Caco-2 (cell line): ENCODE measurements at regions not wholly inside any gene's neighbourhood (a gene's known extent, or its start where the extent isn't known, plus 50 kb on each side); places are given as distances from the start of the nearest gene placed in this dataset.

Experiments
- BruUV-seq: library from RNA; stranded (reverse); fragments of 400-500 nt; replicated peaks from 2 replicates; lab custom pipeline; 2021; lab: Mats Ljungman, UMichigan
- CTCF ChIA-PET: fragments of 300-600 bp; sonication (Branson Sonifier 250); formaldehyde crosslinking; loops from one replicate; lab custom pipeline; 2022; ENCODE audit warnings: antibody characterized with exemption; lab: Charles Lee
- POLR2A ChIA-PET: fragments of 300-600 bp; sonication (Branson Sonifier 250); formaldehyde crosslinking; loops from one replicate; lab custom pipeline; 2022; ENCODE audit warnings: antibody characterized with exemption; lab: Charles Lee
- DNase-seq, 2 experiments: peaks; one replicate each; pipeline versions ENCODE4 v3.0.0 to v3.0.0-alpha.2; 2020 to 2022
- H3K27me3 ChIP-seq: replicated peaks from 2 replicates; pipeline ENCODE4 v1.6.0; 2011; ENCODE audit warnings: low read length; ENCODE audit not compliant: control insufficient read depth, insufficient read depth
- H3K36me3 ChIP-seq: 2 replicates; pipeline ENCODE4 v1.5.1; 2011; ENCODE audit warnings: low read length; ENCODE audit not compliant: control insufficient read depth, insufficient read depth
- H3K4me1 ChIP-seq: fragments of 250-450 bp; sonication (Bioruptor Pico); 2 replicates; pipeline ENCODE4 v1.5.1; 2020; ENCODE audit warnings: mild to moderate bottlenecking
- H3K4me3 ChIP-seq: 2 replicates; pipeline ENCODE4 v1.5.1; 2011; ENCODE audit warnings: low read depth, mild to moderate bottlenecking, control low read depth, low read length
- H3K9me3 ChIP-seq: fragments of 250-450 bp; sonication (Bioruptor Pico); 2 replicates; pipeline ENCODE4 v1.5.1; 2020; ENCODE audit warnings: mild to moderate bottlenecking, moderate library complexity
- H3K27ac Mint-ChIP-seq: one replicate; pipeline ENCODE4 v1.8.0; 2022; ENCODE audit warnings: mixed read lengths; ENCODE audit not compliant: unreplicated experiment
- H3K27me3 Mint-ChIP-seq: one replicate; pipeline ENCODE4 v1.8.0; 2022; ENCODE audit warnings: mixed read lengths; ENCODE audit not compliant: insufficient read depth, unreplicated experiment
- H3K36me3 Mint-ChIP-seq: one replicate; pipeline ENCODE4 v1.8.0; 2022; ENCODE audit warnings: mild to moderate bottlenecking, mixed read lengths; ENCODE audit not compliant: insufficient read depth, unreplicated experiment
- H3K4me1 Mint-ChIP-seq: one replicate; pipeline ENCODE4 v1.8.0; 2022; ENCODE audit warnings: low read depth, mixed read lengths; ENCODE audit not compliant: unreplicated experiment
- H3K4me3 Mint-ChIP-seq: one replicate; pipeline ENCODE4 v1.8.0; 2022; ENCODE audit warnings: mild to moderate bottlenecking, moderate library complexity, mixed read lengths; ENCODE audit not compliant: unreplicated experiment
- H3K9me3 Mint-ChIP-seq: one replicate; pipeline ENCODE4 v1.8.0; 2022; ENCODE audit warnings: mixed read lengths; ENCODE audit not compliant: unreplicated experiment
- intact Hi-C: fragments of 100-400 bp; cut with micrococcal nuclease; formaldehyde crosslinking; loops from one replicate; pipeline ENCODE4 v1.10.0; 2022; ENCODE audit not compliant: unreplicated experiment
- TF ChIP-seq, protein P1 (sequence below), 2 experiments: fragments of 200-600 bp in 1 of 2; IDR thresholded peaks; 1 replicate in 1 of 2; 2 replicates in 1 of 2; pipeline versions ENCODE4 v1.5.1 to v1.8.0; 2011 to 2022; ENCODE audit warnings: antibody characterized with exemption in 1 of 2, control low read depth in 1 of 2, inconsistent platforms in 1 of 2, low read depth in 1 of 2, low read length in 1 of 2, mild to moderate bottlenecking in 1 of 2, moderate library complexity in 1 of 2; ENCODE audit not compliant: insufficient read depth in 1 of 2, severe bottlenecking in 1 of 2, unreplicated experiment in 1 of 2

DNA sequence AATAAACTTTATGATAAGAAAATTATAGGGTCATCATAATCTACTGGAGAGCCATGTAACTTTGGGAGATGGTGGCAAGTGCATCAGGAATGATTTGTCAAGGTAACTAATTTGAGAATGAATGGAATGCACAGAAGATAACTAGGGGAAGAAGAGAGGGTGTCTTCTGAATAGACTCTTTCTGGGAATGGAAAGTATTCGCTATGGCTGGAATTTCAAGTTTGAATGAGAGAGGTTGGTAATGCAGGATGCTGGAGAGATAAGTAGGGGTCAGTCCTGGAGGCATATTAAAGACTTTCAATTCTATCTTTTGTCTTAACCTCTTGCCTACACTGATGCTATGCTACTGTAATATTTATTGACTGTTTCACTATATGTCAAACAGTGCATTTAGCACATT lies 714.2 kb downstream of the CETN3 start:
- TF ChIP-seq, protein P1, sequence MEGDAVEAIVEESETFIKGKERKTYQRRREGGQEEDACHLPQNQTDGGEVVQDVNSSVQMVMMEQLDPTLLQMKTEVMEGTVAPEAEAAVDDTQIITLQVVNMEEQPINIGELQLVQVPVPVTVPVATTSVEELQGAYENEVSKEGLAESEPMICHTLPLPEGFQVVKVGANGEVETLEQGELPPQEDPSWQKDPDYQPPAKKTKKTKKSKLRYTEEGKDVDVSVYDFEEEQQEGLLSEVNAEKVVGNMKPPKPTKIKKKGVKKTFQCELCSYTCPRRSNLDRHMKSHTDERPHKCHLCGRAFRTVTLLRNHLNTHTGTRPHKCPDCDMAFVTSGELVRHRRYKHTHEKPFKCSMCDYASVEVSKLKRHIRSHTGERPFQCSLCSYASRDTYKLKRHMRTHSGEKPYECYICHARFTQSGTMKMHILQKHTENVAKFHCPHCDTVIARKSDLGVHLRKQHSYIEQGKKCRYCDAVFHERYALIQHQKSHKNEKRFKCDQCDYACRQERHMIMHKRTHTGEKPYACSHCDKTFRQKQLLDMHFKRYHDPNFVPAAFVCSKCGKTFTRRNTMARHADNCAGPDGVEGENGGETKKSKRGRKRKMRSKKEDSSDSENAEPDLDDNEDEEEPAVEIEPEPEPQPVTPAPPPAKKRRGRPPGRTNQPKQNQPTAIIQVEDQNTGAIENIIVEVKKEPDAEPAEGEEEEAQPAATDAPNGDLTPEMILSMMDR (IDR thresholded peaks at IDR 0.05; ENCODE audit: insufficient read depth in 1 of 2, low read depth in 1 of 2, low read length in 1 of 2, severe bottlenecking in 1 of 2, unreplicated experiment in 1 of 2): no peak
- no peaks in the 10 kb centered on the region for H3K27me3 Mint-ChIP-seq
- H3K36me3 Mint-ChIP-seq: no peaks in the 10 kb centered on the region
- Histone ChIP-seq H3K36me3 (no peaks in the 10 kb centered on the region), H3K4me1 (no peaks in the 10 kb centered on the region), H3K9me3 (no peaks in the 10 kb centered on the region), H3K27me3 (no peaks in the 10 kb centered on the region), H3K4me3 (no peak overlapping the region)
- no TSS peak for BruUV-seq
- H3K4me1 Mint-ChIP-seq: peaks cover 7% of the 10 kb centered on the region
- no peak overlapping the region for H3K27ac Mint-ChIP-seq
- H3K4me3 Mint-ChIP-seq: no peak overlapping the region
- CTCF ChIA-PET: no interaction called here
- POLR2A ChIA-PET: no interaction called here
- intact Hi-C loops: no loop called here
- H3K9me3 Mint-ChIP-seq: no peaks in the 10 kb centered on the region
- DNase-seq: no peak

DNA sequence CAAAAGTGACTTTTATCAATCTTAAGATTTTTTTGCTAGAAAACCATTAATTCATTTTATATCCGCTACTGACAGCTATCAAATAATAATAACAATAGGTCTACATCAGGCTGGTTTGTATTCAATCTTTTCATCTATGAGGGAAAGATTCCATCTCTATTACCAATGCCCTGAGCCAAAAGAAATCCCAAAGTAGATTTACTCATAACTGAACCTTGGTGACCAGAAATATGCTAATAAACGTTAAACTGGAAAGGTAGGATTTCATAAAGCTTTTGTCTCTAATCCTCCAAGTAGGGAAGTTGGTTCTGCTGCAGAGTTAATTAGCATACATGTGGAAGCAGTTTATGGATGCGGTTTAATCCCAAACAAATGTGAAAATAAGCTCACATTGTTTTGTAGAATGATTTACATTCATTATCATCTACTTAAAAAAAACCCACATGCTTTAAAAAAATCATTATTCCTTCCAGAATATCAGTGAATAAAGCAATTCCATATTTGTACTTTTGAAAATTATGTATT lies 715.5 kb downstream of the CETN3 start:
- Mint-ChIP-seq H3K4me3 (no peak overlapping the region), H3K27me3 (peaks cover 2% of the 10 kb centered on the region), H3K27ac (no peak overlapping the region), H3K9me3 (no peaks in the 10 kb centered on the region), H3K36me3 (no peaks in the 10 kb centered on the region), H3K4me1 (peaks cover 7% of the 10 kb centered on the region)
- intact Hi-C loops: no loop called here
- H3K9me3 ChIP-seq: no peaks in the 10 kb centered on the region
- no peak for DNase-seq
- H3K27me3 ChIP-seq: no peaks in the 10 kb centered on the region
- no peak overlapping the region for H3K4me3 ChIP-seq
- BruUV-seq: no TSS peak
- TF ChIP-seq, protein P1 (IDR thresholded peaks at IDR 0.05; ENCODE audit: insufficient read depth in 1 of 2, low read depth in 1 of 2, low read length in 1 of 2, severe bottlenecking in 1 of 2, unreplicated experiment in 1 of 2): no peak
- ChIA-PET POLR2A (no interaction called here), CTCF (no interaction called here)
- no peaks in the 10 kb centered on the region for H3K36me3 ChIP-seq
- no peaks in the 10 kb centered on the region for H3K4me1 ChIP-seq

DNA sequence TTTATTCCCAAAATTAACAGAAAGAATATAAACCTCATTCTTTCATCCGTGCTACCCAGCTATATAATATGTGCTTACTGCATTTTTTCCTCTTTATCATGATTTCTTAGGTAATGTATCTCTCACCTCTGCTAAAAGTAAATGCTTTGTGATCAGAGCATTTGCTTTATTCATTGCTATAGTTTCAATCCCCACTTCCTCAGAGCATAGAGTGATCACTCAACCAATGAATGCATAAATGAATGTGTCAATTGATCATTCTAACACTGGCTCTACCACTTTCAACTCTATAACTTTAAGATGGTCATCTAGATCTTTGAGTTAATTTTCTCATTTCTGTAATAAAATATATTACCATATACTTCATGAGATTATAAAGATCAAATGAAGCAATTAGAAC lies 719.2 kb downstream of the CETN3 start:
- no peaks in the 10 kb centered on the region for H3K4me1 ChIP-seq
- H3K36me3 ChIP-seq: no peaks in the 10 kb centered on the region
- Mint-ChIP-seq H3K4me1 (peaks cover 4% of the 10 kb centered on the region), H3K4me3 (no peak overlapping the region), H3K36me3 (no peaks in the 10 kb centered on the region), H3K27ac (no peak overlapping the region), H3K9me3 (no peaks in the 10 kb centered on the region), H3K27me3 (peaks cover 2% of the 10 kb centered on the region)
- H3K27me3 ChIP-seq: no peaks in the 10 kb centered on the region
- no peak for DNase-seq
- no TSS peak for BruUV-seq
- no peaks in the 10 kb centered on the region for H3K9me3 ChIP-seq
- TF ChIP-seq, protein P1 (IDR thresholded peaks at IDR 0.05; ENCODE audit: insufficient read depth in 1 of 2, low read depth in 1 of 2, low read length in 1 of 2, severe bottlenecking in 1 of 2, unreplicated experiment in 1 of 2): no peak
- ChIA-PET CTCF (no interaction called here), POLR2A (no interaction called here)
- intact Hi-C loops: no loop called here
- H3K4me3 ChIP-seq: no peak overlapping the region
